CD4-positive, alpha-beta T cell treated with Interleukin-17A for 1 hour (primary cell): ENCODE measurements at regions not wholly inside any gene's neighbourhood (a gene's known extent, or its start where the extent isn't known, plus 50 kb on each side); places are given as distances from the start of the nearest gene placed in this dataset.
"Not testable (repeated sequence)": the region's sequence is repeated elsewhere in the genome, so short reads cannot be mapped to it uniquely, and the experiment has no call there.

ENCODE experiments used
- DNase-seq: peaks from one replicate; pipeline ENCODE4 v3.0.0-alpha.2; 2020

GRCh38 chr17:30624180-30624579 lies 147.0 kb downstream of the GOSR1 start:
- not testable (repeated sequence) for DNase-seq

GRCh38 chr17:30609682-30610081 lies 132.5 kb downstream of the GOSR1 start:
- not testable (repeated sequence) for DNase-seq

- DNase-seq = no peak
Observed at GRCh38 chr17:30605523-30605922, 128.3 kb downstream of the GOSR1 start.

- DNase-seq = no peak
Observed at GRCh38 chr17:30605027-30605426, 127.8 kb downstream of the GOSR1 start.

GRCh38 chr17:30602396-30602795 lies 125.2 kb downstream of the GOSR1 start:
- DNase-seq = not testable (repeated sequence)

- not testable (repeated sequence) for DNase-seq
Observed at GRCh38 chr17:30601984-30602383, 124.8 kb downstream of the GOSR1 start.

GRCh38 chr17:30600830-30601494 lies 123.8 kb downstream of the GOSR1 start:
- DNase-seq = peak; percentile 1

GRCh38 chr17:30600060-30600829 lies 123.0 kb downstream of the GOSR1 start:
- DNase-seq = peak; percentile 58

- DNase-seq = peak; percentile 1
Observed at GRCh38 chr17:30599428-30600059, 122.3 kb downstream of the GOSR1 start.

GRCh38 chr17:30597776-30598288 lies 120.6 kb downstream of the GOSR1 start:
- DNase-seq = no peak

GRCh38 chr17:30596948-30597775 lies 120.0 kb downstream of the GOSR1 start:
- not testable (repeated sequence) for DNase-seq

GRCh38 chr17:30594953-30595371 lies 117.8 kb downstream of the GOSR1 start:
- not testable (repeated sequence) for DNase-seq

GRCh38 chr17:30594223-30594952 lies 117.2 kb downstream of the GOSR1 start:
- DNase-seq = no peak

- no peak for DNase-seq
Observed at GRCh38 chr17:30590081-30590733, 113.0 kb downstream of the GOSR1 start.

GRCh38 chr17:30589431-30589830 lies 112.2 kb downstream of the GOSR1 start:
- no peak for DNase-seq

GRCh38 chr17:30588798-30589247 lies 111.6 kb downstream of the GOSR1 start:
- no peak for DNase-seq

- no peak for DNase-seq
Observed at GRCh38 chr17:30586818-30587595, 109.8 kb downstream of the GOSR1 start.

GRCh38 chr17:30584810-30585209 lies 107.6 kb downstream of the GOSR1 start:
- DNase-seq = no peak

GRCh38 chr17:30580916-30581315 lies 103.7 kb downstream of the GOSR1 start:
- DNase-seq = no peak

GRCh38 chr17:30579610-30580315 lies 102.6 kb downstream of the GOSR1 start:
- DNase-seq = no peak
